ENCODE measurements at regions not wholly inside any gene's neighbourhood (a gene's known extent, or its start where the extent isn't known, plus 50 kb on each side); places are given as distances from the start of the nearest gene placed in this dataset.

- CTCF ChIA-PET = no interaction called here
- Histone ChIP-seq H3K36me3 (ENCODE audit: insufficient read depth, low read length, poor library complexity, severe bottlenecking) (no peaks in the 10 kb centered on the region), H3K4me3 (ENCODE audit: low read depth, low read length, poor library complexity, severe bottlenecking) (no peak overlapping the region), H3K9me3 (ENCODE audit: low read depth, low read length, poor library complexity, severe bottlenecking) (no peaks in the 10 kb centered on the region), H3K27ac (ENCODE audit: low read depth, low read length, poor library complexity, severe bottlenecking) (no peak overlapping the region), H3K27me3 (replicated peaks; ENCODE audit: insufficient read depth, low read depth, low read length, poor library complexity) (no peaks in the 10 kb centered on the region), H3K4me1 (ENCODE audit: insufficient read depth, low read length, poor library complexity, severe bottlenecking) (peaks cover 13% of the 10 kb centered on the region)
- TF ChIP-seq, protein P1, sequence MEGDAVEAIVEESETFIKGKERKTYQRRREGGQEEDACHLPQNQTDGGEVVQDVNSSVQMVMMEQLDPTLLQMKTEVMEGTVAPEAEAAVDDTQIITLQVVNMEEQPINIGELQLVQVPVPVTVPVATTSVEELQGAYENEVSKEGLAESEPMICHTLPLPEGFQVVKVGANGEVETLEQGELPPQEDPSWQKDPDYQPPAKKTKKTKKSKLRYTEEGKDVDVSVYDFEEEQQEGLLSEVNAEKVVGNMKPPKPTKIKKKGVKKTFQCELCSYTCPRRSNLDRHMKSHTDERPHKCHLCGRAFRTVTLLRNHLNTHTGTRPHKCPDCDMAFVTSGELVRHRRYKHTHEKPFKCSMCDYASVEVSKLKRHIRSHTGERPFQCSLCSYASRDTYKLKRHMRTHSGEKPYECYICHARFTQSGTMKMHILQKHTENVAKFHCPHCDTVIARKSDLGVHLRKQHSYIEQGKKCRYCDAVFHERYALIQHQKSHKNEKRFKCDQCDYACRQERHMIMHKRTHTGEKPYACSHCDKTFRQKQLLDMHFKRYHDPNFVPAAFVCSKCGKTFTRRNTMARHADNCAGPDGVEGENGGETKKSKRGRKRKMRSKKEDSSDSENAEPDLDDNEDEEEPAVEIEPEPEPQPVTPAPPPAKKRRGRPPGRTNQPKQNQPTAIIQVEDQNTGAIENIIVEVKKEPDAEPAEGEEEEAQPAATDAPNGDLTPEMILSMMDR (conservative IDR thresholded peaks at IDR 0.05; ENCODE audit: low read depth, low read length) = no peak
- TF ChIP-seq EZH2 (IDR thresholded peaks at IDR 0.05; ENCODE audit: borderline replicate concordance, low read depth, low read length, poor library complexity, severe bottlenecking) = no peak
- no TSS peak for BruUV-seq (replicated peaks)
- POLR2A ChIA-PET (ENCODE audit: low non-redundant PET) = interaction anchor here (0.5 to 0.7 kb wide), 2 partner anchors 54 to 364 kb away, joined by 3 to 7 read pairs; no protein-coding TSS in a partner anchor
- intact Hi-C loops (cut with micrococcal nuclease; ENCODE audit: unreplicated experiment) = no loop called here
- peak; percentile 50 for DNase-seq (ENCODE audit: low spot score)
These were observed 381.1 kb upstream of the CNTN4 start for GRCh38 chr3:1717524-1717923.

- no peak overlapping the region for H3K4me3 ChIP-seq (ENCODE audit: low read depth, low read length, poor library complexity, severe bottlenecking)
- intact Hi-C loops (cut with micrococcal nuclease; ENCODE audit: unreplicated experiment) = no loop called here
- no peaks in the 10 kb centered on the region for H3K27me3 ChIP-seq (replicated peaks; ENCODE audit: insufficient read depth, low read depth, low read length, poor library complexity)
- H3K9me3 ChIP-seq (ENCODE audit: low read depth, low read length, poor library complexity, severe bottlenecking) = peaks cover 6% of the 10 kb centered on the region
- ChIA-PET POLR2A (ENCODE audit: low non-redundant PET) (no interaction called here), CTCF (no interaction called here)
- no peak overlapping the region for H3K27ac ChIP-seq (ENCODE audit: low read depth, low read length, poor library complexity, severe bottlenecking)
- no peaks in the 10 kb centered on the region for H3K4me1 ChIP-seq (ENCODE audit: insufficient read depth, low read length, poor library complexity, severe bottlenecking)
- DNase-seq (ENCODE audit: low spot score) = no peak
- no TSS peak for BruUV-seq (replicated peaks)
- no peak for TF ChIP-seq EZH2 (IDR thresholded peaks at IDR 0.05; ENCODE audit: borderline replicate concordance, low read depth, low read length, poor library complexity, severe bottlenecking)
- TF ChIP-seq, protein P1 (conservative IDR thresholded peaks at IDR 0.05; ENCODE audit: low read depth, low read length) = no peak
- no peaks in the 10 kb centered on the region for H3K36me3 ChIP-seq (ENCODE audit: insufficient read depth, low read length, poor library complexity, severe bottlenecking)
These were observed 374.9 kb upstream of the CNTN4 start for GRCh38 chr3:1723726-1724125.

DNA sequence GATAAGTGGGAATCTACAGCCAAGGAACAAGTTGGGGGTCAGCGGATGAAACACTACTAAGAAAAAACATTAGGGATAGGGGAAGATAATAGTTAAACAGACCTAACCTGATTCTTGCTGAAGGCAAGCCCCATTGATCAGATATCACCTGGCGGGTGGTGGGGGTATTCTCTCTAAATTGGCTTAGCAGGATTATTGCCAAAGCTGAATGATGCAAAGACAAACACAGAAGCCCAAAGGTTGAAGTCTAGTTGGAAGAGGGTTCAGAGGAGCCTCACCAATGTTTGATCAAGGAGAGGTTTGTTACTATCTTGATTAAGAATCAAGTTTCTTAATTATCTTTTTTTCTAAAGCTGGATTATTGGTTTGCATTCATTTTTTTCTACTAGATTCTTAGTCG lies 371.9 kb upstream of the CNTN4 start:
- H3K4me3 ChIP-seq (ENCODE audit: low read depth, low read length, poor library complexity, severe bottlenecking) = no peak overlapping the region
- BruUV-seq (replicated peaks) = no TSS peak
- ChIA-PET POLR2A (ENCODE audit: low non-redundant PET) (no interaction called here), CTCF (no interaction called here)
- no peaks in the 10 kb centered on the region for H3K4me1 ChIP-seq (ENCODE audit: insufficient read depth, low read length, poor library complexity, severe bottlenecking)
- no peaks in the 10 kb centered on the region for H3K27me3 ChIP-seq (replicated peaks; ENCODE audit: insufficient read depth, low read depth, low read length, poor library complexity)
- peaks cover 6% of the 10 kb centered on the region for H3K9me3 ChIP-seq (ENCODE audit: low read depth, low read length, poor library complexity, severe bottlenecking)
- H3K36me3 ChIP-seq (ENCODE audit: insufficient read depth, low read length, poor library complexity, severe bottlenecking) = no peaks in the 10 kb centered on the region
- intact Hi-C loops (cut with micrococcal nuclease; ENCODE audit: unreplicated experiment) = no loop called here
- no peak for DNase-seq (ENCODE audit: low spot score)
- TF ChIP-seq, protein P1 (conservative IDR thresholded peaks at IDR 0.05; ENCODE audit: low read depth, low read length) = no peak
- no peak for TF ChIP-seq EZH2 (IDR thresholded peaks at IDR 0.05; ENCODE audit: borderline replicate concordance, low read depth, low read length, poor library complexity, severe bottlenecking)
- H3K27ac ChIP-seq (ENCODE audit: low read depth, low read length, poor library complexity, severe bottlenecking) = no peak overlapping the region

Data from A673 (cell line).